Iris pigment epithelial cell (primary cell): ENCODE measurements at regions not wholly inside any gene's neighbourhood (a gene's known extent, or its start where the extent isn't known, plus 50 kb on each side); places are given as distances from the start of the nearest gene placed in this dataset.

ENCODE experiments used
- DNase-seq: peaks from one replicate; pipeline ENCODE4 v3.0.0-alpha.2; 2011; ENCODE audit warnings: low read depth

GRCh38 chr3:120544361-120544760 is 51.8 kb upstream of the NDUFB4 start:
- DNase-seq = no peak

DNA sequence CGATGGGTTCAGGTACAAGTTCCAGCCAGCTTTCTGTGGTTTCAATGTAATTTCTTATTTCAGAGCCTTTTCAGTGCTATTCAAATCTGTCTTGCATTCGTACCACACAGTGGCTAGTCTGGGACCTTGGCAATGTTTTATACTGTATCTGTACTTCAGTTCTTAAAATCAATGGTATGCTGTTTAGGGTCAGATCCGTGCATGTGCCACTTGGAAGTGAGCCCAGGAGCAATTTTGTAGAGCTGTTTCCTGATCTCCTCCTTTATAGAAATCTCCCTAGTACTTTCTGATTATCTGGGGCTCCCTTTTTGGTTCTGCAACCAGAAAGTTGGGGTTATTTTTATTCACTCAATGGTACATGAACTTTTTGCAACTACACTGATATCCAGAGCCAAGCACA is 59.5 kb upstream of the NDUFB4 start:
- DNase-seq = no peak

DNA sequence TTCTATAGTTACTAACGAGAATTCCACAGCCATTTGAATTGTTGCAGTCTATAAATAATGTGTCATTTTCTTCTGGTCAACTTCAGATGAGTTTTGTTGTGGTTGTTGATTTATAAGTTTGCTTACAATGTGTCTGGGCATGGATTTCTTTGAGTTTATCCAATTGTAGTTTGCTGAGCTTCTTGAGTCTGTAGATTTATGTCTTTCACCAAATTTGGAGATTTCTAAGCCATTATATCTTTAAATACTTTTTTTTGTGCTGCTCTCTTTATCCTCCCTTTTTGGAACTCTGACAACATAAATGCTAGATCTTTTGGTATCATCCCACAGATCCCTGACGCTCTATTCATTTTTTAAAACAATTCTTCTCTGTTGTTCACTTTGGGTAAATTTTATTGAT is 63.2 kb upstream of the NDUFB4 start:
- DNase-seq = no peak

DNA sequence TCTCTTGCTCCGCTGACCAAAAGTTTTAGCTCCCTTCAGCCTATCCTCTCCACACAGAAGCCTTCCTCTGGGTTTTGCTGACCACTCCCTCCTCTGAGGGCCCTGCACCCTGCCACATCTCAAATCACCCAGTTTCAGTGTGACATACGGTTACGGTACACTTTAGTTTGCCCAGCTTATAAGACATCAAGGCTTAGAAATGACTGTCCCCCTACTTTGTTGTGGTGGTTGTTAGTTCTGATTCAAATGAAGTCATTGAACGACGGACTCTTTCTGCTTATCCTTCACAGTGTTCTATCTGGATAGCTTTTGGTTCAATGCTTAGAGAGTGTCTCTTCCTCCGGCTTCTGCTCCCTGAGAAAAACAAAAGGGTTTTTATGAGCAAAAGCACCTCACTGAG is 68.0 kb upstream of the NDUFB4 start:
- no peak for DNase-seq

GRCh38 chr3:120526011-120526870 is 69.9 kb upstream of the NDUFB4 start:
- no peak for DNase-seq

- DNase-seq = peak; percentile 80
These were observed 71.8 kb upstream of the NDUFB4 start for GRCh38 chr3:120524171-120524923.

GRCh38 chr3:120516136-120516535 is 65.3 kb upstream of the FSTL1 start:
- no peak for DNase-seq

DNA sequence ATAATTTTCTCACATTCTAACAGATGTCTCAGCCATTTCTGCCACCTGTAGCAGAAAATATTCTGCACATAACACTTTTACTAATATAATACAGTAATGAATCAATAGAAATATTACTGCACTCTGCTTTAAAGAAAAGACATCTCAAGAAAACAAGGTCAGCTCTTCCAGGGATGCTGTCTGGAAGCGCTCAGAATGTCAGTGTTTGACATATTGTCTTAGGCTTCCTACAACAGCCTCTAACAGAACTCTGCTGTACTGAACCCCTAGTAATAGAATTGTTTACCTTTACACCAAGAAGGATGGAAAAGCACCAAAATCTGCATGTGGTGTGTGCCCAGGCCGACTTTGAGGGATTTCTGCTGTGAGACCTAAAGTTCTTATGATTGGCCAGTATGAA is 61.9 kb upstream of the FSTL1 start:
- DNase-seq = no peak

- DNase-seq = peak; percentile 60
These were observed 56.3 kb upstream of the FSTL1 start for GRCh38 chr3:120506828-120507774.

- DNase-seq = peak; percentile 37
These were observed 55.5 kb upstream of the FSTL1 start for GRCh38 chr3:120506076-120506827.

GRCh38 chr3:120503727-120504616 is 53.2 kb upstream of the FSTL1 start:
- DNase-seq = no peak

GRCh38 chr3:120502116-120502515 is 51.3 kb upstream of the FSTL1 start:
- no peak for DNase-seq
